ENCODE measurements at regions not wholly inside any gene's neighbourhood (a gene's known extent, or its start where the extent isn't known, plus 50 kb on each side); places are given as distances from the start of the nearest gene placed in this dataset.

DNA sequence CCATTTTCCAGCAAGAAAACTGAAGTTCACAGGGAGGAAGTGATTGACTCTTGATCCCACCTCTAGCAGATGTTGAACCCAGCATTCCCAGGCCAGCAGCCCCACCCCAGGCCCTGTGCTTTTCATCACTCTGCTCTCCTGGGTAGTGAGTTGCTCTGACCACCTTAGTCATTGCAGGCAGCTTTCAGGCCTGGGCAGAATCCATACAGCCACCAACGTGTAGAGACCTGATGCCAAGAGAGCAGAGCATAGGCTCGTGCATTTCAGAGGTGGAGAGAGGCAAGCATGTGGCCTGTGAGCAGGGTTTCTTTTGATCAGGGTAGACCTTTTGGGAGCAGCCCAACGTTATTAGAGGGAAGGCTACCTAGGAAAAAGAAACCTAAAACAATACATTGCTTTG lies 334.6 kb downstream of the PTEN start:
- TF ChIP-seq, protein P1, sequence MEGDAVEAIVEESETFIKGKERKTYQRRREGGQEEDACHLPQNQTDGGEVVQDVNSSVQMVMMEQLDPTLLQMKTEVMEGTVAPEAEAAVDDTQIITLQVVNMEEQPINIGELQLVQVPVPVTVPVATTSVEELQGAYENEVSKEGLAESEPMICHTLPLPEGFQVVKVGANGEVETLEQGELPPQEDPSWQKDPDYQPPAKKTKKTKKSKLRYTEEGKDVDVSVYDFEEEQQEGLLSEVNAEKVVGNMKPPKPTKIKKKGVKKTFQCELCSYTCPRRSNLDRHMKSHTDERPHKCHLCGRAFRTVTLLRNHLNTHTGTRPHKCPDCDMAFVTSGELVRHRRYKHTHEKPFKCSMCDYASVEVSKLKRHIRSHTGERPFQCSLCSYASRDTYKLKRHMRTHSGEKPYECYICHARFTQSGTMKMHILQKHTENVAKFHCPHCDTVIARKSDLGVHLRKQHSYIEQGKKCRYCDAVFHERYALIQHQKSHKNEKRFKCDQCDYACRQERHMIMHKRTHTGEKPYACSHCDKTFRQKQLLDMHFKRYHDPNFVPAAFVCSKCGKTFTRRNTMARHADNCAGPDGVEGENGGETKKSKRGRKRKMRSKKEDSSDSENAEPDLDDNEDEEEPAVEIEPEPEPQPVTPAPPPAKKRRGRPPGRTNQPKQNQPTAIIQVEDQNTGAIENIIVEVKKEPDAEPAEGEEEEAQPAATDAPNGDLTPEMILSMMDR (conservative IDR thresholded peaks at IDR 0.05; ENCODE audit: control insufficient read depth, insufficient read depth, low read depth, low read length) = no peak
- DNase-seq (ENCODE audit: low read depth) = no peak
- H3K4me3 ChIP-seq (ENCODE audit: control insufficient read depth, low read depth, low read length) = no peak overlapping the region

DNA sequence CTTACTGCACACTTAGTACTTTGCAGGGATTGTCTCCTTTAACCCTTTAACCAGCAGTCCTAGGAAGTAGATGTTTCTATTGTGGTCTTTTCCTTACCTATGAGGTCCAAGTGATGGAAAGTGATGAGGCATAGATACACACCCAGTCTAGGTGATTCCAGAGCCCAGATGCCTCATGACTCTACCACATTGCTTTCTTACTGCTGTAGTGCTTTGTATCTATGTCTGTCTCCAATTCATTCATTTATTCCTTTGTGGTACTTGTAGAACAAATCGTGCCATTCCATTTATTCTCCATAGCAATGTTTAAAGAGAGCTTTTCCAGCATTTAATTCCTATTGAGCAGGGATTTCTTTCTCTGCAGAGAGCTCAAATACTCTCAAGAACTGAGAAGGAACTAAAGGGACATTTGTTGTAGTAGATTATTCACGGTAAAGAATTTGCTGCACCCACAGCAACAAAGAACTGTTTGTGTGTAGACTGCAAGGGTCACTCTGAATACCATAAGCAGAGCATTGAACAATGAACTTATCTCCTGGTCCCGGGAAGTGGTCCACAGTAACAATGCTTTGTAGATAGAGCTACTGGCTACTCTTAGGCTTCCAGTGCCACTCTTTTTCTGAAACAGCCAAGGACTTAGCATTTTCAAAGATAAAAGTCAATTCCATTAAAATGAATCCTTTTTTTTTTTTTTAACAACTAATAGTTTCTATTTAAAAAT lies 337.0 kb downstream of the PTEN start:
- TF ChIP-seq, protein P1 (conservative IDR thresholded peaks at IDR 0.05; ENCODE audit: control insufficient read depth, insufficient read depth, low read depth, low read length) = no peak
- H3K4me3 ChIP-seq (ENCODE audit: control insufficient read depth, low read depth, low read length) = no peak overlapping the region
- DNase-seq (ENCODE audit: low read depth) = no peak

DNA sequence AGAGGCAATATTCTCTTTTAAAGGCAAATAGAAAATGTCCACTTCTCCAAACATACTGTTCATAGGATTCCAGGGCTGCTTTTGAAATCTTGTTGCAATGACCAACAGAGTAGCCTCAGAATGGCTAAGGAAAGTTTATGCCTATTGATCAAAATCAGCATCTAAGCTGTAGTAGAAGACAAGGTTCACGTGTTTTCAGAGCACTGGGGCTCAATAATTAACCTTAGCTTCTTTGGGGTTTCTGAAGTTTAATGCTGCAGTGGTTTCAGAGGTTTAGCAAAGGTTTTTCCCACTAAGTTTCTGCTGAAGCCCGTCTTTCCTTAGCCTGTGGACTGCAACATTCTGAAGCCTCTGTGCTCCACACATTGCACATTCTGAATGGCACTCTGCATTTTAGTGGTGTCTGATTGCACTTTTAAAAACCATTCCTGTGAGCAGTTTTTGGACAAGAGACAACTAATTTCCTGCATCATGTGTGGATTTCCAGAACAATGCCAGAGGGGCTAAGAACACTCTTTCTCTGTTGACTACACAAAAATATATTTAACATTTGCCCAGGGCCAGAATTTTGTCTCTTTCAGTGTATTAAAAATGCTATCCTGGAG lies 342.5 kb downstream of the PTEN start:
- DNase-seq (ENCODE audit: low read depth) = no peak
- H3K4me3 ChIP-seq (ENCODE audit: control insufficient read depth, low read depth, low read length) = no peak overlapping the region
- TF ChIP-seq, protein P1 (conservative IDR thresholded peaks at IDR 0.05; ENCODE audit: control insufficient read depth, insufficient read depth, low read depth, low read length) = no peak

DNA sequence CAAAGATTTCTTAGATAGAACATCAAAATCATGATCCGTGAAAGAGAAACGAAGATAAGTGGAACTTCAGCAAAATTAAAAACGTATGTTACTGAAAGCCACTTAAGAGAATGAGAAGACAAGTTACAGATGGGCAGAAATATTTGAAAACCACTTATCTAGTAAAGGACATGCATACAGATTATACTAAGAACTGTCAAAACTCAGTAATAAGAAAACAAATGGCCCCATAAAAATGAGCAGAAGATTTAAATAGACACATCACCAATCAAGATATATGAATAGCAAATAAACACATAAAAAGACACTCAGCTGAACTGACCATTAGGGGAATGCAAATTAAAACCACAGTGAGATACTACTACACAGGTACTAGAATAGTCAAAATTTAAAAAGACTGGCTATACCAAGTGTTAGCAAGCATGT lies 343.7 kb downstream of the PTEN start:
- no peak overlapping the region for H3K4me3 ChIP-seq (ENCODE audit: control insufficient read depth, low read depth, low read length)
- TF ChIP-seq, protein P1 (conservative IDR thresholded peaks at IDR 0.05; ENCODE audit: control insufficient read depth, insufficient read depth, low read depth, low read length) = no peak
- peak; percentile 10 for DNase-seq (ENCODE audit: low read depth)

DNA sequence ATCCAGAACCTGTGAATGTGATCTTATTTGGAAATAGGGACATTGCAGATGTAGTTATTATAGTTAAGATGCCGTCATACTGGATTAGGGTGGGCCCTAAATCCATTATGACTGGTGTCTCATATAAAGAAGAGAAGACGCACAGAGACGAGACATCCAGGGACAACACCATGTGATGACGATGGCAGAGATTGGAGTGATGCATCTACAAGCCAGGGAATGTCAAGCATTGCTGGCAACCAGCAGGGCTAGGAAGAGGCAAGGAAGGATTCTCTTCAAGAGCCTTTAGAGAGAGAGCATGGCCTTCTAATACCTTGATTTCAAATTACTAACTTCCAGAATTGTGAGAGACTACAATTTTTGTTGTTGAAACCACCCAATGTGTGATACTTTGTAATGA lies 345.8 kb downstream of the PTEN start:
- TF ChIP-seq, protein P1 (conservative IDR thresholded peaks at IDR 0.05; ENCODE audit: control insufficient read depth, insufficient read depth, low read depth, low read length) = no peak
- H3K4me3 ChIP-seq (ENCODE audit: control insufficient read depth, low read depth, low read length) = no peak overlapping the region
- DNase-seq (ENCODE audit: low read depth) = no peak

DNA sequence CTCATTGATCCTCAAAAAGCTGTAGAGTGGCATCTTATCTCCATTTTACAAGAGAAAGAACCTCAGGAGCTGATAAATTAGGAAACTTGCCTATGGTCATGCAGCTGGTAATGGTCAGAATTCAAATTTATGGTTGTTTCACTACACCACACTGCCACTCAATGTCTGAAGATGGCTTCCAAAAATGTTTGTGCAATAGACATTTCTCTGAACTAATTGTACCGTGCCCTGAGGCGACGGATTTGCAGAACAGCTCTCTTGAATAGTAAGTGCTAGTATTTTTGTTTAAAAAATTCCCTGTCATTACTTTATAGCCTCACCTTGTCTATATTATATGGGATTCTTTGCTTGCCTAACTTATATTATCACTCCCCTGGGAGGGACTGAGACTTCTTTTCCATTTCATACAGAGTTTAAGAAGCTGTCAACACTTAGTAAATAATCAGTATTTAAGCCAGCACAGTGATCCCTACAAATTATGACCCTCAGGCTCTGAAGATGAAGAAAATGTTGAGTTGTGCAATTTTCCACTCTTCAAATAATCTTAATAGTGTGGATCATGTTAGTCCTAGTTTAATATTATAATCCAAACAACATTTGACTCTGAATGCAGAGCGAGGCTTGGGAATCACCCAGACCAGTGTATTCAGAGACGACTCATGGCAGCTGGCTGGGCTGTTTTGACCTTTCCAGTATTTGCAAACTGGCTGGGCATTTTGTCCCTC lies 346.6 kb downstream of the PTEN start:
- TF ChIP-seq, protein P1 (conservative IDR thresholded peaks at IDR 0.05; ENCODE audit: control insufficient read depth, insufficient read depth, low read depth, low read length) = no peak
- peak; percentile 50 for DNase-seq (ENCODE audit: low read depth)

More for the DNA sequence above, 346.6 kb downstream of the PTEN start:
- no peak overlapping the region for H3K4me3 ChIP-seq (ENCODE audit: control insufficient read depth, low read depth, low read length)
